A549 (cell line): ENCODE measurements at regions not wholly inside any gene's neighbourhood (a gene's known extent, or its start where the extent isn't known, plus 50 kb on each side); places are given as distances from the start of the nearest gene placed in this dataset.

ENCODE experiments used
- ATAC-seq, 2 experiments: fragments of 200-7000 bp in 1 of 2; fragments of >200 bp in 1 of 2; cut with Nextera tagmentation in 1 of 2; cut with Tn5 transposase in 1 of 2; 3 replicates each; pipeline versions ENCODE4 v1.8.0 to v1.9.1; 2018 to 2020; ENCODE audit warnings: mild to moderate bottlenecking in 1 of 2, moderate library complexity in 1 of 2
- CTCF ChIA-PET: fragments of 300-600 bp; sonication (Branson Sonifier 250); formaldehyde crosslinking; extraction: SDS; loops from one replicate; lab custom pipeline; 2021; ENCODE audit warnings: antibody characterized with exemption, inconsistent platforms; lab: Yijun Ruan, JAX
- POLR2A ChIA-PET: fragments of 350-600 bp; formaldehyde crosslinking; extraction: SDS; loops from one replicate; lab custom pipeline; 2021; ENCODE audit warnings: antibody characterized with exemption, inconsistent platforms; lab: Yijun Ruan, JAX
- DNase-seq, 2 experiments: peaks; one replicate each; pipeline versions ENCODE4 v3.0.0 to v3.0.0-alpha.2; 2011 to 2016; ENCODE audit warnings: low read depth in 1 of 2, low spot score in 1 of 2
- FAIRE-seq: peaks from 2 replicates; lab custom pipeline; 2011; peaks lifted over from hg19 to GRCh38; lab: Jason Lieb, UNC
- H3K27ac ChIP-seq, 2 experiments: fragments of >200 bp; sonication (Bioruptor Twin); formaldehyde crosslinking; 3 replicates each; pipeline ENCODE4 v1.5.1; 2016 to 2017
- H3K4me1 ChIP-seq: fragments of >200 bp; sonication (Bioruptor Twin); formaldehyde crosslinking; 3 replicates; pipeline ENCODE4 v1.6.1; 2016
- H3K4me2 ChIP-seq: fragments of >200 bp; sonication (Bioruptor Twin); formaldehyde crosslinking; 3 replicates; pipeline ENCODE4 v1.6.1; 2016
- H3K4me3 ChIP-seq: fragments of >200 bp; sonication (Bioruptor Twin); formaldehyde crosslinking; 3 replicates; pipeline ENCODE4 v1.5.1; 2016
- H3K9me3 ChIP-seq: fragments of >200 bp; sonication (Bioruptor Twin); formaldehyde crosslinking; 3 replicates; pipeline ENCODE4 v1.6.1; 2016
- CBX2 ChIP-seq: fragments of 200-600 bp; sonication (generic); IDR thresholded peaks from 2 replicates; pipeline ENCODE4 v1.6.1; 2016; ENCODE audit warnings: low read depth, mild to moderate bottlenecking, borderline replicate concordance
- CHD2 ChIP-seq: fragments of 150-350 bp; IDR thresholded peaks from 2 replicates; pipeline ENCODE4 v1.6.1; 2014; ENCODE audit warnings: low read length; ENCODE audit not compliant: partially characterized antibody
- E2F6 ChIP-seq: IDR thresholded peaks from 2 replicates; pipeline ENCODE4 v1.6.1; 2012; ENCODE audit warnings: low read depth, borderline replicate concordance
- FOXS1 ChIP-seq: fragments of 250-450 bp; sonication (Bioruptor Pico); IDR thresholded peaks from 2 replicates; pipeline ENCODE4 v1.5.0; 2020; ENCODE audit warnings: mild to moderate bottlenecking, moderate library complexity
- HOXB5 ChIP-seq: fragments of 250-450 bp; sonication (Bioruptor Pico); IDR thresholded peaks from 2 replicates; pipeline ENCODE4 v1.5.0; 2020; ENCODE audit warnings: mild to moderate bottlenecking, moderate library complexity
- JUNB ChIP-seq: fragments of >200 bp; sonication (Bioruptor Twin); formaldehyde crosslinking; IDR thresholded peaks from 2 replicates; pipeline ENCODE4 v1.6.1; 2016
- KDM5A ChIP-seq: fragments of 200-600 bp; sonication (generic); IDR thresholded peaks from 2 replicates; pipeline ENCODE4 v1.6.1; 2016; ENCODE audit warnings: antibody characterized with exemption, mild to moderate bottlenecking
- MYC ChIP-seq: IDR thresholded peaks from 2 replicates; pipeline ENCODE4 v1.6.1; 2012; ENCODE audit warnings: mild to moderate bottlenecking, inconsistent platforms, low read length, improper control_type of control experiment, borderline replicate concordance
- PBX3 ChIP-seq: IDR thresholded peaks from 2 replicates; pipeline ENCODE4 v1.6.1; 2012
- PHF8 ChIP-seq: fragments of 200-600 bp; sonication (generic); IDR thresholded peaks from 2 replicates; pipeline ENCODE4 v1.6.1; 2016; ENCODE audit warnings: low read depth, mild to moderate bottlenecking, antibody characterized with exemption, moderate library complexity, borderline replicate concordance
- POLR2A ChIP-seq: IDR thresholded peaks from 2 replicates; pipeline ENCODE4 v1.6.1; 2012; ENCODE audit warnings: mild to moderate bottlenecking, low read length
- POLR2AphosphoS2 ChIP-seq: conservative IDR thresholded peaks from 2 replicates; pipeline ENCODE4 v1.6.1; 2012; ENCODE audit warnings: low read length, improper control_type of control experiment, inconsistent platforms
- RAD21 ChIP-seq, 2 experiments: fragments of >200 bp in 1 of 2; sonication (Bioruptor Twin) in 1 of 2; formaldehyde crosslinking in 1 of 2; IDR thresholded peaks in 1 of 2; conservative IDR thresholded peaks in 1 of 2; 2 replicates in 1 of 2; 3 replicates in 1 of 2; pipeline ENCODE4 v1.6.1; 2012 to 2018; ENCODE audit warnings: inconsistent platforms in 1 of 2
- TFCP2L1 ChIP-seq: fragments of 250-450 bp; sonication (Bioruptor Pico); IDR thresholded peaks from 2 replicates; pipeline ENCODE4 v1.5.0; 2021; ENCODE audit warnings: mild to moderate bottlenecking
- TP53 ChIP-seq: fragments of 250-450 bp; sonication (Bioruptor Pico); IDR thresholded peaks from 2 replicates; pipeline ENCODE4 v1.5.0; 2021; ENCODE audit warnings: mild to moderate bottlenecking, moderate library complexity
- ZFP36 ChIP-seq: fragments of 450-650 bp; IDR thresholded peaks from 2 replicates; pipeline ENCODE4 v1.6.1; 2014; ENCODE audit warnings: borderline replicate concordance; ENCODE audit not compliant: partially characterized antibody
- WGBS: methylation state at CpG from one replicate; pipeline ENCODE4 v1.1.6; 2017; ENCODE audit errors: missing lambda C conversion rate; 5-methylcytosine and 5-hydroxymethylcytosine counted together
- TF ChIP-seq, protein P1 (sequence below): fragments of >200 bp; sonication (Bioruptor Twin); formaldehyde crosslinking; IDR thresholded peaks from 2 replicates; pipeline ENCODE4 v1.6.1; 2016
- TF ChIP-seq, protein P2 (sequence below): fragments of 450-650 bp; IDR thresholded peaks from 2 replicates; pipeline ENCODE4 v1.6.1; 2014; ENCODE audit warnings: antibody characterized with exemption

GRCh38 chr1:5555853-5556252 is 436.4 kb downstream of the NPHP4 start:
- Histone ChIP-seq H3K4me2 (no peak overlapping the region), H3K9me3 (no peaks in the 10 kb centered on the region), H3K27ac (no peak overlapping the region), H3K4me3 (no peak overlapping the region)
- POLR2A ChIA-PET = no interaction called here
- CTCF ChIA-PET = no interaction called here
- TF ChIP-seq HOXB5 (CRISPR knock-in tag) (no peak), PBX3 (no peak), PHF8 (no peak)
- TF ChIP-seq, all 56 proteins: peak for 0
- whole genome bisulfite sequencing = 55% methylated on average over 9 of the region's 9 CpGs
- ATAC-seq = no peak
- DNase-seq = no peak
- FAIRE-seq = no peak
- no peaks in the 10 kb centered on the region for H3K4me1 ChIP-seq

DNA sequence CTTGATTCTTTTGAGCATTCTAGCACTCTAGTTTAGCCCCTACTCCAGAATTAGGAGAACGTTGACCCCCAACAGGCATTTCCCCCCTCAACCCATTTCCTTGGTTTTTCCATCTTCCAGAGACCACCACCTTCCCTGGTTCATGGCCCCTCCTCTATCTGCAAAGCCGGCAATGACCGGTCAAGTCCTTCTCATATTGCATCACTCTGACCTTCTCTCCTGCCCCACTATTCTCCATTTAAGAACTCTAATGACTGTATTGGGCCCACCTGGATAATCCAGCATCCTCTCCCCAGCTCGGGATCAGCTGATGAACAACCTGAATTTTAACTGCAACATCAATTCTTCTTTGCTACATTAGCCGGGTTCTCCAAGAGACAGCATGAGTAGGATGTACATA is 437.4 kb downstream of the NPHP4 start:
- no peak for ATAC-seq
- Histone ChIP-seq H3K4me1 (no peaks in the 10 kb centered on the region), H3K9me3 (no peaks in the 10 kb centered on the region), H3K4me2 (no peak overlapping the region), H3K4me3 (no peak overlapping the region), H3K27ac (no peak overlapping the region)
- CTCF ChIA-PET = no interaction called here
- no peak for FAIRE-seq
- POLR2A ChIA-PET = no interaction called here
- DNase-seq = no peak
- WGBS = 29% methylated on average over 5 of the region's 5 CpGs
- TF ChIP-seq TFCP2L1 (CRISPR knock-in tag) = no peak
- TF ChIP-seq E2F6 = no peak
- TF ChIP-seq PBX3 = no peak
- TF ChIP-seq FOXS1 = no peak
- no peak for TF ChIP-seq CBX2
- TF ChIP-seq JUNB = no peak
- no peak for TF ChIP-seq ZFP36
- TF ChIP-seq MYC = no peak

GRCh38 chr1:5554111-5554510 is 438.1 kb downstream of the NPHP4 start:
- WGBS = 0% methylated on average over 6 of the region's 6 CpGs
- Histone ChIP-seq H3K27ac (no peak overlapping the region), H3K4me3 (no peak overlapping the region), H3K4me1 (no peaks in the 10 kb centered on the region), H3K4me2 (no peak overlapping the region), H3K9me3 (no peaks in the 10 kb centered on the region)
- FAIRE-seq (no peak), DNase-seq (no peak), ATAC-seq (no peak)
- no peak for TF ChIP-seq POLR2A
- TF ChIP-seq KDM5A = no peak
- no peak for TF ChIP-seq TP53 (CRISPR knock-in tag)
- no peak for TF ChIP-seq CHD2
- TF ChIP-seq, protein P1, sequence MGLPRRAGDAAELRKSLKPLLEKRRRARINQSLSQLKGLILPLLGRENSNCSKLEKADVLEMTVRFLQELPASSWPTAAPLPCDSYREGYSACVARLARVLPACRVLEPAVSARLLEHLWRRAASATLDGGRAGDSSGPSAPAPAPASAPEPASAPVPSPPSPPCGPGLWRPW = no peak
- TF ChIP-seq, protein P2, sequence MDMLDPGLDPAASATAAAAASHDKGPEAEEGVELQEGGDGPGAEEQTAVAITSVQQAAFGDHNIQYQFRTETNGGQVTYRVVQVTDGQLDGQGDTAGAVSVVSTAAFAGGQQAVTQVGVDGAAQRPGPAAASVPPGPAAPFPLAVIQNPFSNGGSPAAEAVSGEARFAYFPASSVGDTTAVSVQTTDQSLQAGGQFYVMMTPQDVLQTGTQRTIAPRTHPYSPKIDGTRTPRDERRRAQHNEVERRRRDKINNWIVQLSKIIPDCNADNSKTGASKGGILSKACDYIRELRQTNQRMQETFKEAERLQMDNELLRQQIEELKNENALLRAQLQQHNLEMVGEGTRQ = no peak
- TF ChIP-seq POLR2AphosphoS2 = no peak
- no peak for TF ChIP-seq RAD21 (conservative IDR thresholded peaks at IDR 0.05 in 1 of 2, IDR thresholded peaks at IDR 0.05 in 1 of 2)
- ChIA-PET POLR2A (no interaction called here), CTCF (no interaction called here)
